ENCODE measurements at regions not wholly inside any gene's neighbourhood (a gene's known extent, or its start where the extent isn't known, plus 50 kb on each side); places are given as distances from the start of the nearest gene placed in this dataset.

DNA sequence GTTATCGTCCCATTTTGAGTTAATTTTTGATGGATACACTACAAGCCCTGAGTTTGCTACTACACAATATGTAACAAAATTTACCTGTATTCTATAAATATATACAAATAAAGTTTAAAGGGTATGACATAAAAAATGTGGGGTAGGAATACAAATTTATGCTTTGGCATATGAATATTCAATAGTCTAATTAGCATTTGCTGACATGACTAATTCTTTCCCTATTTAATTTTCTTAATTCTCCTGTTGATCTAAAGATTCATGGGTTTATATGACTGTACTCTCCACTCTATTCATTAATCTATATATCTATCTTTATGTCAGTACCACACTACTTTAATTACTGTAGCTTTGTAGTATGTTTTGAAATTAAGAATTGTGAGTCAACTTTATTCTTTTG, 1840.7 kb upstream of the FLRT2 start:
- Histone ChIP-seq H3K27me3 (replicated peaks; ENCODE audit: control insufficient read depth, insufficient read depth, low read length) (no peaks in the 10 kb centered on the region), H3K36me3 (ENCODE audit: control insufficient read depth, insufficient read depth, low read length) (no peaks in the 10 kb centered on the region), H3K4me3 (replicated peaks; ENCODE audit: low read depth, low read length) (no peak overlapping the region)
- TF ChIP-seq, protein P1, sequence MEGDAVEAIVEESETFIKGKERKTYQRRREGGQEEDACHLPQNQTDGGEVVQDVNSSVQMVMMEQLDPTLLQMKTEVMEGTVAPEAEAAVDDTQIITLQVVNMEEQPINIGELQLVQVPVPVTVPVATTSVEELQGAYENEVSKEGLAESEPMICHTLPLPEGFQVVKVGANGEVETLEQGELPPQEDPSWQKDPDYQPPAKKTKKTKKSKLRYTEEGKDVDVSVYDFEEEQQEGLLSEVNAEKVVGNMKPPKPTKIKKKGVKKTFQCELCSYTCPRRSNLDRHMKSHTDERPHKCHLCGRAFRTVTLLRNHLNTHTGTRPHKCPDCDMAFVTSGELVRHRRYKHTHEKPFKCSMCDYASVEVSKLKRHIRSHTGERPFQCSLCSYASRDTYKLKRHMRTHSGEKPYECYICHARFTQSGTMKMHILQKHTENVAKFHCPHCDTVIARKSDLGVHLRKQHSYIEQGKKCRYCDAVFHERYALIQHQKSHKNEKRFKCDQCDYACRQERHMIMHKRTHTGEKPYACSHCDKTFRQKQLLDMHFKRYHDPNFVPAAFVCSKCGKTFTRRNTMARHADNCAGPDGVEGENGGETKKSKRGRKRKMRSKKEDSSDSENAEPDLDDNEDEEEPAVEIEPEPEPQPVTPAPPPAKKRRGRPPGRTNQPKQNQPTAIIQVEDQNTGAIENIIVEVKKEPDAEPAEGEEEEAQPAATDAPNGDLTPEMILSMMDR (IDR thresholded peaks at IDR 0.05; ENCODE audit: insufficient read depth, low read length, poor library complexity, severe bottlenecking) = no peak
- no peak for DNase-seq (ENCODE audit: extremely low read depth, insufficient read length)

DNA sequence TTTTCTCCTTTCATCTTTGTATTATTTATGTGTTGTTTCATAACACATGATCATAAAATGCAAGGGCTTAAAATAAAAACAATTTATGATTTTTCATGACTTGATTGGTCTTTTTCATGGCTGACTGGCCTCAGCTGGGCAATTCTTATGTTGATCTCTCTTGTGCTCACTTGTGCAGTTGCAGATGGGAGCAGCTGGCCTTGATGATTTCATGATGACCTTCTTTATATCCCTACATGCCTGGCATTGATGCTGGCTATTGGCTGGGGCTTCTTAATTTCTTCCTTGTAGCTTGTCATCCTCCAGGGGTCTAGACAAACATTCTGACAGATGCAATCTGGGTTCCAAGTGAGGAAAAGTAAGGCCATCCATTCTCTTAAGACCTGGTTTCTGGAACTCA, 1832.8 kb upstream of the FLRT2 start:
- H3K4me3 ChIP-seq (replicated peaks; ENCODE audit: low read depth, low read length) = no peak overlapping the region
- no peaks in the 10 kb centered on the region for H3K27me3 ChIP-seq (replicated peaks; ENCODE audit: control insufficient read depth, insufficient read depth, low read length)
- TF ChIP-seq, protein P1 (IDR thresholded peaks at IDR 0.05; ENCODE audit: insufficient read depth, low read length, poor library complexity, severe bottlenecking) = no peak
- no peak for DNase-seq (ENCODE audit: extremely low read depth, insufficient read length)
- H3K36me3 ChIP-seq (ENCODE audit: control insufficient read depth, insufficient read depth, low read length) = no peaks in the 10 kb centered on the region

DNA sequence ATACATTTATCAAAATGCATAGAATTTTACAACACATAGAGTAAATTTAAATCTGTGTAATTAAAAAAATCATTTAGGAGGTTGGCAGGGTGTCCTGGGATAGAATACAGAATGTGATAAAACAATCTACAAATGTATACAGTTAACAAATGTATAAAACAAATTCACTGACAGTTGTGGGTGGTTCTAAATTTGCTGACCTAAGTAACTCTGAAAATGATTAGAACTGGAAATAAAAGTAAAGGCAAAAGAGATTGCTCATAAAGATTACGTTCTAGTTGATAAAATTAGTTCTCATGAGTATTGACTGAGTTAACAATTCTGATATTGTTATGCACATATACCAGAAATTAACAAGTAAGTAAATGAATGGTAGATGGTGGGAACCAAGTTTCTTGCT, 1827.3 kb upstream of the FLRT2 start:
- no peaks in the 10 kb centered on the region for H3K36me3 ChIP-seq (ENCODE audit: control insufficient read depth, insufficient read depth, low read length)
- no peaks in the 10 kb centered on the region for H3K27me3 ChIP-seq (replicated peaks; ENCODE audit: control insufficient read depth, insufficient read depth, low read length)
- TF ChIP-seq, protein P1 (IDR thresholded peaks at IDR 0.05; ENCODE audit: insufficient read depth, low read length, poor library complexity, severe bottlenecking) = no peak

DNA sequence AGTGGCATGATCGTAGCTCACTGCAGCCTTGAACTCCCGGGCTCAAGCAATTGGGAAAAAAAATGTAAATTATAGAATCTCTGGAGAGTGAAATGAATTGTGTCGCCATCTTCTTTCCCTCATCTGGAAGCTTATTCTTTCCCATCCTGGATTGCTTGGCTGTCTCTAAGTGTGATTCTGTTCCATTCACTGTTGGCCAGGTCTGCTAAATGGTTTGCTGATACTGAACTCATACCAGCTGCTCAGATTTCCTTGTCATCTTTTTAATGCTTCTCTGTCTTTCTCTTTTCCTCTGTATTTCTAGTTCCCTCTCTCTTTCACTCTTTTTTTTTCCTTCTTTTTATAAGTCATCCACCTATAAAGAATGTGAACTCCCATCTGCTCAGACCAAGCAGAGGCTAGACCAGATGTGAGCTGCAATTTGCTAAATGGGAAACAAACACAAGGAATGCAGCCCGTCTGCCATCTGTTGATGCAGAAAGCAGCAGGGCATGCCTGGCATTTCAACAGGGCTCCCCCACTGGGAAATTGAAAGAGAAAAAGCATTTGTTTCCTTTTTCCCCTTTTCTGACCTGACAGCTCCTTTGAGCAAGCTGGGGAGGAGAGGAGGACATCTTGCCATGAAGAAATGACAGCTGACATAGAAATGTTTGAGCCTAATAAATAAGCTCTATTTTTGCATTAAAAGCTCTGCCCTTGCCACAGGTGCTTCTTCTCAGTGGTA, 1823.6 kb upstream of the FLRT2 start:
- H3K27me3 ChIP-seq (replicated peaks; ENCODE audit: control insufficient read depth, insufficient read depth, low read length) = no peaks in the 10 kb centered on the region
- no peak for DNase-seq (ENCODE audit: extremely low read depth, insufficient read length)
- TF ChIP-seq, protein P1 (IDR thresholded peaks at IDR 0.05; ENCODE audit: insufficient read depth, low read length, poor library complexity, severe bottlenecking) = no peak
- H3K36me3 ChIP-seq (ENCODE audit: control insufficient read depth, insufficient read depth, low read length) = no peaks in the 10 kb centered on the region
- no peak overlapping the region for H3K4me3 ChIP-seq (replicated peaks; ENCODE audit: low read depth, low read length)

More for the DNA sequence above, 1827.3 kb upstream of the FLRT2 start:
- DNase-seq (ENCODE audit: extremely low read depth, insufficient read length) = no peak
- H3K4me3 ChIP-seq (replicated peaks; ENCODE audit: low read depth, low read length) = no peak overlapping the region

DNA sequence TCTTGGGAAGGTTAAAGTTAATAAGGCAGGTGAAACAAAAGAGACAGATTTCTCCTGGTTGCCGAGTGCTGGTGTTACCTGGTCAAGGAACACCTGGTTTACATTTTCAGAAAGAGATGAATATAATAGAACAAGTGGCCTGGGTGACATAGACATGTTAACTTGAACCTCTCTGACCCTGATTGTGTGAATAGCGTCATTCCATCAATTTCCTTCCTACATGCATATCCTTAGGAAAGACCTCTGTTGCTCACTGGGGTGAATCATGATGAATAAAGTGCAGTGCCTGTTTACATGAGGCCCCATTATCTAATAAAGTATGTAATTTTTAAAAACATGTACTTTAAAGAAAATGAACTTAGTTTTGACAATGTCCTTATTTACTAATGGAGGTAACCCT, 1822.9 kb upstream of the FLRT2 start:
- no peak for DNase-seq (ENCODE audit: extremely low read depth, insufficient read length)
- TF ChIP-seq, protein P1 (IDR thresholded peaks at IDR 0.05; ENCODE audit: insufficient read depth, low read length, poor library complexity, severe bottlenecking) = no peak
- H3K4me3 ChIP-seq (replicated peaks; ENCODE audit: low read depth, low read length) = no peak overlapping the region

DNA sequence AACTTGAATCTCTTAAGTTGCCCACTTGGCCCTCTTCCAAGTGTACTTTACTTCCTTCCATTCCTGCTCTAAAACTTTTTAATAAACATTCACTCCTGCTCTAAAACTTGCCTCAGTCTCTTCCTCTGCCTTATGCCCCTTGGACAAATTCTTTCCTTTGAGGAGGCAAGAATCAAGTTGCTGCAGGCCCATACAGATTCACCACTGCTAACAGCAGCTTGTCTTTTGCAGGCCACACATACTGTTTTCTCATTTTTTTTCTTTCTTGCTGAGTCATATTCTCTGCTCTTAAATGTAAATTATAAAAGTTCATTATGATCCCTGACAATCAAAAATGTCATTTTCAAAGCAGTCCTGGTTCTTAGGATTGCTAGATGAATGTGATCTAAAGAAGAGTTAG, 1820.8 kb upstream of the FLRT2 start:
- H3K36me3 ChIP-seq (ENCODE audit: control insufficient read depth, insufficient read depth, low read length) = no peaks in the 10 kb centered on the region
- DNase-seq (ENCODE audit: extremely low read depth, insufficient read length) = no peak

More for the DNA sequence above, 1822.9 kb upstream of the FLRT2 start:
- H3K27me3 ChIP-seq (replicated peaks; ENCODE audit: control insufficient read depth, insufficient read depth, low read length) = no peaks in the 10 kb centered on the region
- no peaks in the 10 kb centered on the region for H3K36me3 ChIP-seq (ENCODE audit: control insufficient read depth, insufficient read depth, low read length)

More for the DNA sequence above, 1820.8 kb upstream of the FLRT2 start:
- Histone ChIP-seq H3K27me3 (replicated peaks; ENCODE audit: control insufficient read depth, insufficient read depth, low read length) (no peaks in the 10 kb centered on the region), H3K4me3 (replicated peaks; ENCODE audit: low read depth, low read length) (no peak overlapping the region)
- TF ChIP-seq, protein P1 (IDR thresholded peaks at IDR 0.05; ENCODE audit: insufficient read depth, low read length, poor library complexity, severe bottlenecking) = no peak
